GM21717 (cell line): ENCODE measurements at regions not wholly inside any gene's neighbourhood (a gene's known extent, or its start where the extent isn't known, plus 50 kb on each side); places are given as distances from the start of the nearest gene placed in this dataset.

ENCODE experiments used
- ATAC-seq: cut with Tn5 transposase; IDR thresholded peaks from one replicate; pipeline ENCODE4 v1.9.1; 2021; ENCODE audit warnings: mild to moderate bottlenecking, moderate library complexity; ENCODE audit not compliant: unreplicated experiment

- no peak for ATAC-seq
Observed at GRCh38 chr22:48256776-48257684, 1494.6 kb downstream of the TBC1D22A start.

DNA sequence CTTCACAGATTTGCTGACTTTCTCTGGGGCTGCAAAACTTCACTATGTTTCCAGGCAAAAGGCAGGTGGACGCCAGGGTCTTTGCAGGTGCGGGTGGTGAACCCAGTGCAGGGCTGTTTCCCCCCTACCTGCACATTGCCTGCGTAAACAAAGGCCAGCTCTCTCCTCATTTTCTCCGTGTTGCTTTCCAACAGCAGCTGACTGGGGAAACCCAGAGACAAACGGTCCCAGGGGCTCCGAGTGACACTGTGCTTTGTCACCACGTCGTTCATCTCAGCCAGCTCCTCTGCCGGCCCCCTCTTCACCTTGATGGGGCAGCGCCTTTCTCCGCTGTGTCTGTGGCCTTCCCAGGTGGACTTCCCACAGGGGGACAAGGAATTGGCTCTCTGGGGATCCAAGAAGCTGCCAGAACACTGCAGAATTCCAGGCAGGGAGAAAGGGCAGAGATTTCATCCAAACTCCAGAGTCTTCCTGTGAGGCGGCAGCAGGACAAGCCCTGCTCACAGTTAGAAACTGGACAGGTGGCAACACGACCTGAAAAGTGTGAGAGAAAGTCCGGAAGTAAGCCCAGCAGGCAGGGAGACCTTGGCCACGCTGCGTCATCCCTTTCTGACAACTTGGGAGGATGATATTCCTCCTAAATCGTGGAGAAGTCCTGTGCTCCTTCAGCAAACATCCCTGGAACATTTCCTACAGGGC, 1493.7 kb downstream of the TBC1D22A start:
- no peak for ATAC-seq

DNA sequence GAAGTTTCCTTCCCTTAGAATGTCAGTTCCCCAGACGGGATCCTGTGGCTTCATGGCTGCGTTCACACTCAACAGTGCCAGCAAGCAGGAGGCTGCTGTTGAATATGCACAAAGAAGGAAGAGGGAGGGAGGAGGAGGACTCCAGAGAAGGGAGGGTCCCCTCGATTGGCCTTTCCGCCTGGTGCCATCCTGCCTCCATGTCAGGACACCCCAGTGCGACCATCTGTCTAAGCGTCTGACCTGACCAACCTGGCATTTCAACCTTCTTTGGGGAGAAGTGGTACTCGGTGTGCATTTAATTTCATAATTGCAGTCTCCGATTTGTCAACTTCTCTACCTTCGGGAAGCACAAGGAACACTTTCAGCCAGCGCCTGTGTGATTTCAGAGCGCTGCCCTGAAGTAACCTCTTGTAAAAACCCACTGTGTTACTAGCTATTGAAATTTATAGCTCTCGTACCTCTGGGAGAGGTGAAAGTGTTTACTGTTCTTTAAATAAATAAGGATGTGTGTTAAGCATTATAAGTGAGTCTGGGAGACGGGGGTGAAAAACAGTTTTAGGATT, 1491.9 kb downstream of the TBC1D22A start:
- ATAC-seq: no peak

DNA sequence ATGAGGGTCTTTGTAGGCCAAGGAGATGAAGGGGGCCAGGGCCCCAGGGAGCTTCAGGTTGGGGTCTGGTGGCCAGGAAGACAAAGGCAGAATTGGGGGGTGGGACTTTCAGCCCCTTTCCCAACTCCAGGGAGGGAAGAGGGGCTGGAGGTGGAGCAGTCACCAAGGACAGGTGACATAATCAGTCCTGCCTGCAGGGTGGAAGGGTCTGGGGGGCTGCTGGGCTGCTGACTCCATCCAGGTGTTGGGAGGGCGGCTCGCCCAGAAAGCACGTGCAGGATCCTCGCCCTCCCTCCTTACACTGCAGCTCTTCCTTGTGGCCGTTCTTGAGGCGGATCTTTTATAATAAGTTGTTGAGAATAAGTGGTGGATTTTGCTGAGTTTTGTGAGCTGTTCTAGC, 1491.1 kb downstream of the TBC1D22A start:
- no peak for ATAC-seq

DNA sequence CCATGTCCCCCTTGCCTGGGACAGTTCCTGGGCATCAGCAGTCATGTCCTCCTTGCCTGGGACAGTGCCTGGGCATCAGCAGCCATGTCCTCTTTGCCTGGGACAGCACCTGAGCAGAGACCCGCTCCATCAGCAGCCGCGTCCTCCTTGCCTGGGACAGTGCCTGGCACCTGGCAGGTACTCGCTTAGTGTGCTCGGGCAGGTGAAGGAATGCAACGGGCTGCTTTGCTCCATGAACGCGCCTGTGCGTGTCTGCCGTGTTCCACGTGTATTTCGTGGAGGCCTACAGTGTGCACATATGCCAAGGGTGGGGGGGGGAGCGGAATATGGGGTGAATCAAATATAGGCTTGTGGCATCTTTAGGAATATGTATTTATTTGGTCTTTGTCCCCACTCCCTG, 1490.7 kb downstream of the TBC1D22A start:
- no peak for ATAC-seq

- no peak for ATAC-seq
Observed at GRCh38 chr22:48251629-48252028, 1489.2 kb downstream of the TBC1D22A start.

GRCh38 chr22:48250937-48251530, 1488.6 kb downstream of the TBC1D22A start:
- ATAC-seq: no peak

DNA sequence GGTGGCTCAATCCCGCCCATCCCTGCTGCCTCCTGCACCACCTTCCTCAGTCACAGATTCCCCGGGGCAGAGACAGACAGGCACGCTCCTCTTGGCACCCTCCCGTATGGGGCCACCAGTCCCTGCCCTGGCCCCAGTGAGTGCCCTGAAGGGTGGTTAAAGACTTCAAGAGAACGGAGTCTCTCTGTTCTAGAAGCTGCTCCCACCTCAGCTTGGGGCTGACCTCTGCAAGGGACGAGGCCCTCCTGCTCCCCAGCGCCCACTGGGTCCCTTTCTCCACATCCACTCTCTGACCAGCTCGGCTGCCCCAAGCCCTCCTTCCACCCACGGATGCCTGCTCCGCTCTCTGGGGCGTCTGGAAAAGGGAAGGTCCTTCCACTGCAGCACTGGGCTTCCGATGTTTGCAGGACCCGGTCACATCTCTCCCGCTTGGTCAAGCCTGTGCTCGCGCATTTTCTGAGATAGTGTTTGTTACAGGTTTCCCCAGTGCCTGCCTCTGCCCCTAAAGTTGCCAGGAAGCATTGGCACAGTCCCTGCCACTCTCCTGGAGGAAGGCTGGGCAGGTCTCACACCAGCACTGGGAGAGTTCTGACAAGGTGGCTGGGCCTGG, 1487.9 kb downstream of the TBC1D22A start:
- ATAC-seq: no peak

GRCh38 chr22:48249713-48250268, 1487.3 kb downstream of the TBC1D22A start:
- ATAC-seq: no peak

DNA sequence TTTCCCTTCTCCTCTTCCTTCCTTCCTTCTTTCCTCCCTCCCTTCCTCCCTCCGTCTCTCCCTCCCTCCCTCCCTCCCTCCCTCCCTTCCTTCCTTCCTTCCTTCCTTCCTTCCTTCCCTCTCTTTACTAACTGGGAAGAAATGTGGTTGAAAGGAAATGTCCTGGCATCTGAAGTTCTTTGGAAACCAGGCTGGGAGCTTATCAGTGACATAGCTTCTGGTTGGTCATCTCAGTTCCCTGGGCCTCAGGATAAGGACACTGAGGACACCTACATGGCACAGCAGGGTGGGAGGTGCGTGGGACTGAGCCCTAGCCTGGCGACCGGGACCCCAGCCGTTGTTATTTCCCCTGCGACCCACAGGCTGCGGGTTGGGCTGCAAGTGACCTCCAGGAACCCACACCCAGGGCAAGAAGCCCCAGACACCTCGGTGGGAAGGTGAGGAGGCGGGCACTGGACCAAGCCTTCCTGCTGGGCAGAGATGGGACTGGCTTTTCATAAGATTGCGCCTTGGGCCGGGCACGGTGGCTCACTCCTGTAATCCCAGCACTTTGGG, 1486.5 kb downstream of the TBC1D22A start:
- ATAC-seq: no peak

GRCh38 chr22:48247829-48248228, 1485.4 kb downstream of the TBC1D22A start:
- ATAC-seq: no peak

GRCh38 chr22:48245196-48245485, 1482.7 kb downstream of the TBC1D22A start:
- no peak for ATAC-seq

DNA sequence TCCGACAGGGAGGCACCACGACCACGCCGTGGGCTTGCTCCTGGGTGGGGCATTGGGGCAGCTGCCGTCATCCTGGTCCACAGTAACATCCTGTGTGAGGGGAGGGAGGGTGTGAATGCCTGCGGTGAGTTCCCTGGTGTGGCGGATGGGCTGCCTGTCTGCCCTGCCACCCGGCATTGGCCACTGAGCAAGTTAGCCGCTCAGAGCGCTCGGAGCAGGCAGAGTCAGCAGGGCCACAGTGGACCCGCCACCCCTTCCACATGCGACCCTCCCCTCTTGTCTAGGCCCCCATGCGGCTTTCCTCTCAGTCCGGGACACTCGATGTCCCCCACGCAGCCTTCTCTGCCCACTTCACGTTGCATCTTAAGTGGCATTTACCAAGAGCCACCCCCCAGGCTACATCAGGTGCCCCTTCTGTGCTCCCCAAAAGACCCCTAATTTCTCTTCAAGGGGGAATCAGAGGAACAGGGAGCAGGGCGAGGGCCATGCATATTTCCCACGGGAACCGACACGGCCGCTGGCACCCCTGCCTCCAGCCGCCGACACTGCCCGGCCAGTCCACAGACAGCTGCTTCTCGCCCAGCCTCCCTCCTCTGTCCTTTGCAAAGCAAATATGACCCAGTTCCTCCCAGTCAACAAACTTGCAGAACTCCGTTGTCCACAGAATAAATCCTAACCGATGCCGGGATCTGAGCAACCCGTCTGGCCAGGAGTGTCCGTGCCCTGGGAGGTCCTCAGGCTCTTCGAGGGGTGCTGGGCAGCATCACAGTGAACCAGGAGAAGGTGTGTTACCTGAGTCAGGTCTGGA, 1482.1 kb downstream of the TBC1D22A start:
- no peak for ATAC-seq

DNA sequence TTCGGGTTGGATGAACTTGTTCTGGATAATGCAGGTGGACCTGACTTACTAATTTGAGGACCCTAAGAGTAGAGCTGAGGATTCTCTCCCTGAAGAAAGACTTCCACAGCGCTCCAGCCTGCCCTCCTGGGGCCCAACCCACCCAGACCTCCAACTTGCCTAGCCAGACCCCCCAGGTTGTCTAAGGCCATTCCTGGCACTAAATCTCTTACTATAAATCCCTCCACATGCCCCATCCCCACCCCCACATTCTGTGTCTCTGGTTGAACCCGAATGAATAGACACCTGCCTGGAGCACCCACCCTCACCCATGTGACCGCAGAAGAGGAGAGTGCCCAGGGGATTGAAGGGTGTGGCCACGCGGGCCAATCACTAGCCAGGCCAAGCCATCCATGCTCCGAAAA, 1480.0 kb downstream of the TBC1D22A start:
- no peak for ATAC-seq

- ATAC-seq: no peak
Observed at GRCh38 chr22:48241658-48242057, 1479.2 kb downstream of the TBC1D22A start.

DNA sequence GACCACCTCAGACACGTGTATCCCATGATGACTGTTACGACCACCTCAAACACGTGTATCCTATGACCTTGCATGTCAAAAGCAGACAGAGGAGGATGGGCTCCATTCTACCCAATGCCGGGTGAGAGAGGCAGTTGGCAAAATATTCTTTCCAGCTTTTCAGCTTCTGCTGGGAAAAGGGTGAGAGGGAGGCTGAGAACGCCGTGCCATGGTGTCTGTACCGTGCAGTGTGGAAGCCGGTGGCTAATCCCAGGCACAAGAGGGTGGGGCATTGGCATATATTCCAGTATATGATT, 1478.4 kb downstream of the TBC1D22A start:
- ATAC-seq: no peak

- no peak for ATAC-seq
Observed at GRCh38 chr22:48240148-48240934, 1477.9 kb downstream of the TBC1D22A start.

DNA sequence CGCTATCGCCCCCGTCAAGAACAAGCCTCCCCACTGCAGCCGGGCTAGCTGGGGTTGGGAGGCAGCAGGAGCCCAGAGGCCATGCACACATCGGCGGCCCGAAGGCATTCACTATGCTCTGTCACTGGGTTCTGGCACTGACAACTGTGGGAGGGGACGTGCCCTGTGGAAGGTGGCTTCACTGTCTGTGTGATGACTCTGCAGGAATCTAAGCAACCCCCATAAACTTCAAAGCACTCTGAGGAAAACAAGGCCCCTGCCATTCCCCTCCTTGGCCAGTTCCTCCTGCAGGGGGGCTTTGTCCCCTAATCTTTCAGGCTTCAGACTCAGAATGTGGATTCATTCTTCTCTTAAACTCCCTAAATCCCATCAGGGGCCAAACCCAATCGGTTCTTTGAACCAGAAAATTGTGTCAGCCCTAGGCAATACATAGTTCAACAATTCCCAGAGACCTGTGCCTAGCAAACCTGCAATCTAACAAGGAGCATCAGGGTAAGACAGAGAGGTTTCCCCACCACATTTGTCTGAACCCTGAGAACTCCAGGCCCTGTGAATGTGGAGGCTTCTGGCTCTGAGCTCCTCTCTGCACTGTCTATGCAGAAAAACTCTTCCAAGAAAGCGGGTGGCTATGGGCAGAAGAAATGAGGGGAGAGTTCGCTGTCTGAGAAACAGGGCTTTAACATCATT, 1477.2 kb downstream of the TBC1D22A start:
- no peak for ATAC-seq

DNA sequence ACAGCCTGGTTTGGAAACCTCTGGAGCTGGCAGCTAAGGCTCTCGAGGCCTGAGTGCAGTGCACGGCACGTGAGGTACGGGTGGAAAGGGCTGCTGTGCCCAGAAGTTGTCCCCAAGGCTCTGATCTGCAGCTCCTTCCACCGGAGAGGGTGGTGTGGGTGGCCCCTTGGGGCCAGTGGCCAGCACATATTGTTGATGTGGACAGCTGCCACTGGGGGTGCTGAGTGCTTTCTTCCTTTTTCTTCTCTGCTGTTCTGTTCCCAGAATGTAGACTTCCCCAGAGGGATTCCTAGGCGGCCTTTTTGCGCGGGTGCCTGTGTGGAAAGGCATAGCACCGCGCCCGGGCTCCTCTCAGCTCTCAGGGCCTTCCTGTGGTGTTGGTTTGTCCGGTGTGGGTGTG, 1476.5 kb downstream of the TBC1D22A start:
- ATAC-seq: no peak
